AG10803 (cell line): ENCODE measurements at regions not wholly inside any gene's neighbourhood (a gene's known extent, or its start where the extent isn't known, plus 50 kb on each side); places are given as distances from the start of the nearest gene placed in this dataset.

Experiments used
- DNase-seq: peaks from one replicate; pipeline ENCODE4 v3.0.0; 2010; ENCODE audit warnings: low read depth
- H3K4me3 ChIP-seq: 2 replicates; pipeline ENCODE4 v1.5.1; 2011; ENCODE audit warnings: mild to moderate bottlenecking, low read length, control low read depth
- TF ChIP-seq, protein P1 (sequence below): conservative IDR thresholded peaks from 2 replicates; pipeline ENCODE4 v1.5.1; 2011; ENCODE audit warnings: mild to moderate bottlenecking, low read length, control low read depth, inconsistent platforms

DNA sequence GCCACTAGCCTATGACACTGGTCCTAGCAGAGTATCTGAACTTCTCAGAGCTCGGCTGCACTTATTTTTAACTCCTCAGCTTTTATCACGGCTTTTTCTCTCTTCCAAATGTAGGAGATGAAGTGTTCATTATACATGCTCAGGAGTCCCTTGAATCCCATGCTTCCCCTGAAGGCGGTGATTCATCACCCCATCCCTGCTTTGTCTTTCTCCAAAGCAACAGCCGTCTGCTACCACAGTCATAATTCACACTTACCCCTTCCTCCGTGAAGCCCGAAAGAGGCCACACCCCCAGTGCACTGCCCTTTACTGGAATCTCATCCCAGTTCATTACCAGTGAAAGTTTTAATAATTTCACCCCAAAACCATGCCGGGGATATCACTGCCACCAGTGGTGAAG is 301.5 kb upstream of the SHH start:
- DNase-seq: no peak
- H3K4me3 ChIP-seq: no peak overlapping the region
- TF ChIP-seq, protein P1, sequence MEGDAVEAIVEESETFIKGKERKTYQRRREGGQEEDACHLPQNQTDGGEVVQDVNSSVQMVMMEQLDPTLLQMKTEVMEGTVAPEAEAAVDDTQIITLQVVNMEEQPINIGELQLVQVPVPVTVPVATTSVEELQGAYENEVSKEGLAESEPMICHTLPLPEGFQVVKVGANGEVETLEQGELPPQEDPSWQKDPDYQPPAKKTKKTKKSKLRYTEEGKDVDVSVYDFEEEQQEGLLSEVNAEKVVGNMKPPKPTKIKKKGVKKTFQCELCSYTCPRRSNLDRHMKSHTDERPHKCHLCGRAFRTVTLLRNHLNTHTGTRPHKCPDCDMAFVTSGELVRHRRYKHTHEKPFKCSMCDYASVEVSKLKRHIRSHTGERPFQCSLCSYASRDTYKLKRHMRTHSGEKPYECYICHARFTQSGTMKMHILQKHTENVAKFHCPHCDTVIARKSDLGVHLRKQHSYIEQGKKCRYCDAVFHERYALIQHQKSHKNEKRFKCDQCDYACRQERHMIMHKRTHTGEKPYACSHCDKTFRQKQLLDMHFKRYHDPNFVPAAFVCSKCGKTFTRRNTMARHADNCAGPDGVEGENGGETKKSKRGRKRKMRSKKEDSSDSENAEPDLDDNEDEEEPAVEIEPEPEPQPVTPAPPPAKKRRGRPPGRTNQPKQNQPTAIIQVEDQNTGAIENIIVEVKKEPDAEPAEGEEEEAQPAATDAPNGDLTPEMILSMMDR: no peak

DNA sequence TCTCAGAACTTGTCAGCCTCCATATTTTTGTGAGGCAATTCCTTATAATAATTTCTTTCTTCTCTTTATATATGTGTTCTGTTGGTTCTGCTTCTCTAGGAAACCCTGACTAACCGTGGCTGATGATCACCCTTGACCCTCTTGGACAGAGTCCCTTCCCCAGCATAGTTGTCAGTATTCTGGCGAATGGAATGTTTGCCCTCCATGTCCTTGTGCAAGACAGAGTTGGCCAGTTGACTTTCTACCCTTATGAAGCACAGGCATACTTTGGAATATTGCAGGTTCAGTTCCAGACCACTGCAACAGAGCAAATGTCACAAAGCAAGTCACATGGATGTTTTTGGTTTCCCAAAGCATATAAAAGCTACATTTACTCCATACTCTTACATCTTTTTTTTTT is 297.7 kb upstream of the SHH start:
- H3K4me3 ChIP-seq: no peak overlapping the region
- DNase-seq: no peak
- TF ChIP-seq, protein P1: no peak

DNA sequence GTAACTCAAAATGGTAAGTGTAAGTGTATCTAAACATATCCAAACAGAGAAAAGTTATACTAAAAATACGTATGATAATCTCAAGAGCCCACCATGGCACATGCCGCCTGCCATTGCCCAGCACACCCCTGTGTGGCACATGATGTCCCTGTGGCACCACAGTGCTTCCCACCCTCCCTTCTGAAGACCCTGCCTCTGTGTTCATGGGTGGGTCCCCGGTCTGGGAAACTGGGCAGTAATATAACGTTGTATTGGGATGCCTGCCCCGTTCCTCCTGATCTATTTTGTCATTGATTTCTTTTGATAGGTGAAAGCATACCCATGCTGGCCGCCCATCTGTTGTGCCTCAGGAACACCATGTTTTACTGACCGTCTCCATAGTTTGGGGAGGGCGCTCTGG is 296.8 kb upstream of the SHH start:
- DNase-seq: no peak
- TF ChIP-seq, protein P1: no peak
- no peak overlapping the region for H3K4me3 ChIP-seq

DNA sequence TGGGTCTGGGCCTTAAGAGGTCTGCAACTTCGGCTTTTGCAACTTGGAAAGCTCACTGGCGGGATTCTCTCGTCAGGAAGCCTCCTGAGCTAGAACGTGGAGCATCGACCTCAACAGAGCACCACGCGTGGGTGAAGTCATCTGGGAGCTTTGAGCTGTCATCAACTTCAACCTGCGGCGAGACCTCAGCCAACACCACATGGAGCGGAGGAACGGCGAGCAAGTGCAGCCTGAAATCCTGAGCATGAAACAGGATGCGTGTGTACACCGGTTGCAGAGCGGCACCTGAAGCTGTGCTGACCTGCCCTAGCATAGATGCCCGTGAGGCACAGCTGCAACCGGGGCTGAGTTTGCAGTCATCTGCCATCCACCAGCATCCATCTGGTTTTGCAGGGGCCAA is 295.7 kb upstream of the SHH start:
- no peak overlapping the region for H3K4me3 ChIP-seq
- TF ChIP-seq, protein P1: no peak
- no peak for DNase-seq

DNA sequence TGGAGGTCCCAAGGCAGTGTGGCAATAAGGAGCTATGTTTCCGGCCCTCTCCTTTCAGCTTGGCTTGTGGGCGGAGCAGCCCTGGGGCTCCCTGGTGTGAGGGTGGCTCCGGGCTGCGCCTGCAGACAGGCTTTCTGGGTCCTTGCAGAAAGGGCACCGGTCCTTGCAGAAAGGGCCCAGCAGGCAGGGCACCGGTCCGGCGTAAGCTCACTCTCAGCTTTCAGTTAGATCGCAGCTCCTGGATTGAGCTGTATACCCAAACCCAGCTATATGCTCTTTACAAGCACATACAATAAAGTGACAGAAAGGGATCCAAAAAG is 293.8 kb upstream of the SHH start:
- no peak overlapping the region for H3K4me3 ChIP-seq
- TF ChIP-seq, protein P1: no peak
- no peak for DNase-seq

DNA sequence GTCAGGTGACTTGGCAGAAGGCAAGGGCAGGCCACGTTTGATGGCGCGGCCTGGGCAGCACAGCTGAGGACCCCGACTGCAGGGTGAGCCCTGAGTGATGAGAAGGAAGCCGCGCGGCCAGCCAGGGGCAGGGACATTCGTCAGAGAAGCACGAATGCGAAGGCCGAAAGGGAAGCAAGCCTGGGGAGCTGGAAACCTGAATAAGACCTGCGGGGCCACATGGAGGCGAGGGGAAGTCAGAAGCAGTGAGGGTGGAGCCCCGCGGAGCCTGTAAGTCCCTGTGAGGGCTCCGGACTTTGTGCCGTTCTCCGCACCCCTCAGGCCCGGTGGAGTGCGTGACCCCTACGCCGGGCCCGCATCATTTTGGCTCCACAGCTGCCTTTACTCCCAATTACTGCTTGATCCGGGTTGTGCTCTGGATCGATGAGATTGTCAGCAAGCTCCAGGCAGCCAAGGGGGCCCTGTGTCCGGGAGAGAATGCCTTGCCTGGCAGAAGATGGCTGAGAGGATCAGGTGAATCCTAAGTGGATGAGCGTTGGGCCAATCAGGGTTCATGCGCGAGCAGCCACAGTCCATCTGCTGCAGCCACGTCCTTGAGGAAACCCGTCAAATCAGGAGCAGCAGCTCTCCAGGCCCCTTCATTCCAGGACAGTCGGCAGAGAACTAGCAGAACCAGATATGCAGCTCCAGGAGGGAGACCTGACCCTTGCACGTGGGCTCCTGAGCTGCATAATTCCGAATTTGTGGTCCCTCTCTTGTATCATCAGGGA is 293.3 kb upstream of the SHH start:
- TF ChIP-seq, protein P1: no peak
- no peak for DNase-seq
- H3K4me3 ChIP-seq: no peak overlapping the region

DNA sequence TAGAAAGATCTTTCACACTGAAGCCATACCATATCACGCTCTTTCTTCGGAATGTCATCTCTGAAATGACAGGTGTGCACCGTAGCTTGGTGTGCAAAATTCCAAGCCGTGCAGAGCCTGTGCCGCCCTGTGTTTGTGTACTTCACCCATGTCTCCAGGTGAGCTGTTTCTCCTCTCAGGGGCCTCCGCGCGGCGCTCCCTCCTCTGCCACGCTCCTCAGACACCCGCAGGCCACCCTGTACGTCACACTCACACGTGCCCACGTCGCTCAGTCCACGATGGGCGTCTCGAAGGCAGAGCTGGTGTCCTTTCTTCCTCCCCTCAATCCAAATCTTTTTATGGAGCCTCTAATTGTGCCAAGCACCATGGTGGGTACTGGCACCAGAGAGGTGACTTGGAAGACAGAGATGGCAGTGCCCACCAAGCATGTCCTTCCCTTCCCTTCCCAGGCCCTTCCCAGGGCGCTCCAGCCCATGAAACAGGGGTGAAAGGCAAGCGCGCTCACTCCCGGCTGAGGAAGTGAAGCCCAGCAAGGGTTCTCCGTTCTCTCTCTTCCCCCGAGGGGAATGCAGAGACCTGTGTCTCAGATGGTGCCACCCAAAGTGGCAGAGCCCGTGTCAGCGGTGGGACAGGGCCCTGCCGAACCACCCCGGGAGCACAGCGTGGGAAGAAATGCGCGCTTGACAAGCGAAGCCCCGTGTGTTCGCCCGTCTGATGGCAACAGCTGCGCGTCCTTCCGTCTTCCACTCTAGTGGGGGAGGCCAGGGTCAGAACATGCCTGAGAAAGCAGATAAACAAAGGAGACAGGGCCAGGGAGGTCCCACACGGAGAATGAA is 292.5 kb upstream of the SHH start:
- H3K4me3 ChIP-seq: no peak overlapping the region
- DNase-seq: no peak
- TF ChIP-seq, protein P1: no peak
